ENCODE measurements at regions not wholly inside any gene's neighbourhood (a gene's known extent, or its start where the extent isn't known, plus 50 kb on each side); places are given as distances from the start of the nearest gene placed in this dataset.
"Not testable (repeated sequence)": the region's sequence is repeated elsewhere in the genome, so short reads cannot be mapped to it uniquely, and the experiment has no call there.

DNA sequence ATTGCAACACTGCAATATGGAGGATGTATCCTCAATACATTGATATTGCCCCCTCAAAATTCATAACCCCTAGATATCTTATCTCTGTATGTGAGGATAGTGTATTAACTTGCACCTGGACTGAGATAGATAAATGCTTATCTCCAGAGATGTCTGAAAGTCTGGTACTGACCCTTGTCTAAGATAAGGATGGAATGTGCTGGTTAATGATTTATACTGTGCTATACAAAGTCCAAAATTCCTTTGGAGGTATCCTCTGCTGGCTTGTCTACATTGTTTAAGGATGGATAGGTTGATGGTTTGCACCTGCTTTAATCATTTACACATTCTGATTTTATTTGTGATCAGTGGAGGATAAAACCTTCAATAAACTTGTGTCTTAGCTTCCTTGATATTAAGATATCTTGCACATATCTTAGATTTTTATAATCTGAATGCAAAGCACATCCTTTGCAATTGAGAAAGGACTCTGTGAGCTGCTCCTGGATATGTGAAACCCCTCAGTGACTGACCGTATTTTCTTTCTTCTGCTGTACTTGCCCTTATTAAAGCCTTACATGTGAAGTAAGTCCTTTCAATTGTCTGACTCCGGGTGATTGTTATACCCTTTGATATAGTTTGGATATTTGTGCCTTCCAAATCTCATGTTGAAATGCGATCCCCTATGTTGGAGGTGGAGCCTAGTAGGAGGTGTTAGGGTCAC lies 430.3 kb upstream of the MAOA start:
- no peak for DNase-seq (ENCODE audit: low spot score)

DNA sequence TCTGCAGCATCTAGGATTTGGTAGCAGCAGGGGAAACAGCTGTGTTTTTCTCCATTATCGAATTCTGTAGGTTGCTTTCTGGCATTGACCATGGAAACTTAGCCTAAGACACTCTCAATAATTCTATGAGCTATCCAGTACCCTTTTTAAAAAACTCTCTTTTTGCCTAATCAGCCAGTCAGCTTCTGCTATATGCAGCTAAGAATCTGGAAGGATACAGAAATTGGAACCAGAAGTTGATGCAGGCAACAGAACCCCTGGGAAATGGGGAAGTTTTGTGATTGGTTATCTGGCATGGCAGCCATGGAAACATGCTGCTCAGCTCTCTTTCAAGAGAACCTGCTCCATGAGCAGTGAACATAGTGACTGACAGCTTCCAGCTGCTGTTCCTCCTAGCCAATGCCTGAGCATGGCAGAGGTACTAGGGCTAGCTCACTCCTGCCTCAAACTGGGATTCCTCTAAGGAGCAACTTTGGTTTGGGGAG lies 417.6 kb upstream of the MAOA start:
- DNase-seq (ENCODE audit: low spot score), result no peak

DNA sequence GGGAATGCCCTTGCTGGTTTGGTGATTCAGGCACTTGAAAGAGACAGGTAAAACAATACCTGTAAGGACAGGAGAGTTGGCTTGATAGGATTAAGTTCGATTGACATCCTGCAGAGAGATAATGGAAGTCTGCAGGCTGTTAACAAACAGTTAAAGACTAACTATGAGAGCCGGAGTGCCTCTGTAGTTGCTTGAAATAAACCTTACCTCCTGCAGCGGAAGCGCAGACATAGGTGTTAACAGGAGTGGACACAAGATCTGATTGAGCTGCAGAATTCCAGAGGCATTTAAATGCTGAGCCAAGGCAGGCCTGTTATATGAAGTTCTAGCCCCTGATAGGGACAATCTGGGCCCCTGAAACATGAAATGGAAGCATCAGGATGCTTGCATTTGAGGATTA lies 416.7 kb upstream of the MAOA start:
- no peak for DNase-seq (ENCODE audit: low spot score)

DNA sequence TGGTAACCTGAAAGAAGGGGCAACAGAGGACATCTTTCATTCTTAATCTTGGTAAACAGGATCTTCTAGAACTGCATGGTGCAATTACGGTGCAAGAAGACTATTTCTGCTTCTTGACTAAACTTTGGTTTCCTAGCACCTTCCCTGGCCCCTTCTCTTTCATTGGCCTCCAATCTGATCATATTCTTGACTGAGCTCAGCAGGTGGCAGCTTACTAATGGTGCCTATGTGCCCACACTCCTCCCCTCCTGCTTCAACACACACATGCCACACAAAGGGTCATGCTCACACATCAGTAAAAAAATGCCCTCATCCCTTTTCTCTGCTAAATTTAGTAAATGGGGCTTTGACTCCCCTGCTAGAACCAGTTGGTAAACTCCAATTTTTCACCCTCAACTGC lies 400.5 kb upstream of the MAOA start:
- no peak for DNase-seq (ENCODE audit: low spot score)

DNA sequence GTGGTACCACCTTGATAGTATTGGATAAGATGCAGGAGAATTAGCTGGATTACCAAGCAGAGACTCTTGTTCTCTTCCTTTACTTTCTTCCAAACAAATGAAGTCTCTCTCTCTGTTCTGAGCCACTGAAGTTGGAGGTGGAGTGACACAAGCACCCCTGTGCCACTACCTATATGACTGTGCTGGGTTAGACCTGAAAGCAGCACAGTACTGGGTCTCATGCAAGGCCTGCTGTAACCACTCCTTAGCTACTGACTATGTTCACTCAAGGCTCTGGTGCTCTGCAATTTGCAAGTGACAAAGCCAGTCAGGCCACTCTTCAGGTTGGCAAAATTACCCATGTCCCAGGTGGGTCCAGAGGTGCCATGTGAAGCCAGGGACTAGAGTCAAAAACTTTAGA lies 389.6 kb upstream of the MAOA start:
- DNase-seq (ENCODE audit: low spot score), result no peak

DNA sequence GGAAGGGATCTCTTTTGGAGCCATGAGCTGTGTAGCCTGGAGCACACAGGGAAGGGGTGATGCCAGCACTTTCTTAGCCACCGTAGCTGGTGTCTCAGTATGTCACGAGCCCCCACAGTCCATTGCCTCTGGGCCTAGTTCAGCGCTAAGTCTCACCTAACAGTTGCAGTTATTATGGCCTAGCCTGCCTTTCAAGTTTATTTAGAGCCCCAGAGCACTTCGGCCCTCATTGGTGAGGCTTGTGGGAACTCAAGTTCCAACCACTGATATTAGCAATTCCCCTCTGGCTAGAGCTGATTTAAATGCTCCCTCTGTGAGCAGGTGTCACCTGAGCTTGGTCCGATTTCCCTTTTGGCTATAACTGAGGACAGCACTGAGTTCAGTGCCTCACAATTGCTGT lies 388.4 kb upstream of the MAOA start:
- no peak for DNase-seq (ENCODE audit: low spot score)

DNA sequence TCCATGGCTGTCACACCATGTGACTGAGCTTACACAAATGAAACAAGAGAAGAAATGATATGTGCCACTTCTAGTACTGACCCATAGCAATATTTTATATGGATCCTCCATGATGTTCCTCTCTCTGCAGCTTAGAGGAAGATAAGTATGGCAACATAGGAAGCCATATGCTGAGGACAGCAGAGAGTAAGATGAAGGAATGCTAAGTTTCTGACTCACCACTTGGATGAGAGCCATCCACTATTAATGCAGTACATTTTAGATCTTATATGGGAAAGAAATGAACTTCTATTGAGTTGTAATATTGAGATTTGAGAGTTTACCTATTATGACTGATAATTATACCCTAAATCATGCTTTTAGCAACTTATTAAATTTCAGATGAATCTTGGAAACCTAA lies 386.9 kb upstream of the MAOA start:
- no peak for DNase-seq (ENCODE audit: low spot score)

DNA sequence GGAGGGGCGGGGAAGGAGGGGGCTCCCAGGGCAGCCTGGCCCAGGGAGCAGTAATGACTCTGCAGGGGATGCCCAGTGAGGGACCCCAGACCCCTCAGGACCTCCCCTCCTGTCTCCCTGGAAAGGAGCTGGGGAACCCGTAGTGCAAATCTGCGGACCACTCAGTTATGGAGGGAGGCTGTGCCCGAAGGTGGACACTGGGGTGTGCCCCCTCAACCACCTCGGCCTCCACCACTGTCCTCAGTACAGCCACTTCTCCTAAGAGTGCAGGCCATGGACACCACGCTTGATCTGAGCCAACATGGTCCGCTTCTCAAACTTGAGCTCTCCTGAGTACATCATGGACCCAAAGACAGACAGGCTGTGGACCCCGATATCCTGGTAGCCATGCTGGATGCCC lies 378.2 kb upstream of the MAOA start:
- DNase-seq (ENCODE audit: low spot score), result no peak

DNA sequence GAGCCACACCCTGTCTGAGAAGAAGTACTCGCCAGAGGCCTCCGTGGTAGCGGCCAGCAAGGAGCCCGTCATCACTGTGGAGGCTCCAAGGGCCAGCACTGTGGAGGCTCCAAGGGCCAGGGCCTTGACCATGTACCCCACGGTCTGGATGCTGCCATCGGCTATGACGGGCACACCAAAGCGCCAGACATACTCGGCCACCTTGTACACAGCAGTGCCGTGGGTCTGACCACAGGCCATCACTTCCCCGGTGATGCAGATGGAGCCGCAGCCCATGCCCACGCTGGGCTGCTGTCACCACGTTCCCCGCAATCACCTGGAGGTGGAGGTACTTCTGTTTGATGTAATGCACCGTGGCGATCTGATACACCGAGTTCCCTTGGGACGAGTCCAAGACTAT lies 377.7 kb upstream of the MAOA start:
- no peak for DNase-seq (ENCODE audit: low spot score)

DNA sequence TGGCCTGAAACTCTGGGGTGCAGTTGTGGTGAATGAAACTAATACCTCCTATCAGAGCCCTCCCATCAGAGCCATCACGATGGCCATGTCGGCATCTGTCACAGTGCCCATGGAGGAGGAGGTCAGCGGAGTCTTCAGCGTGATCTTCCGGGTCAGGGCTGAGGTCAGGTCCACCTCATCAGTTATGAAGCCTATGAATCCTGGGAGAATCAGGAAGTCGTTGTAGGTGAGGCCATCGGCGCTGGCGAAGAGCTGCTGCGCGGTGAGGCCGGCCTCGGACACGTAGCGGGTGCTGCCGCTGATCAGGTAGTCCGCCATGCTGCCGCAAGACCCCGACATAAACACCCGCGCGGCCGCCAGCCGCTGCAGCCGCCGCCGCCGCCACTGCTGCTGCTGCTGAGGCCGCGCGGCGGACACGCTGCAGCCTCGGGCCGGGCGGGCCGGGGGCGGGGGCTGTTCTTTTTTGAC lies 376.7 kb upstream of the MAOA start:
- no peak for DNase-seq (ENCODE audit: low spot score)

DNA sequence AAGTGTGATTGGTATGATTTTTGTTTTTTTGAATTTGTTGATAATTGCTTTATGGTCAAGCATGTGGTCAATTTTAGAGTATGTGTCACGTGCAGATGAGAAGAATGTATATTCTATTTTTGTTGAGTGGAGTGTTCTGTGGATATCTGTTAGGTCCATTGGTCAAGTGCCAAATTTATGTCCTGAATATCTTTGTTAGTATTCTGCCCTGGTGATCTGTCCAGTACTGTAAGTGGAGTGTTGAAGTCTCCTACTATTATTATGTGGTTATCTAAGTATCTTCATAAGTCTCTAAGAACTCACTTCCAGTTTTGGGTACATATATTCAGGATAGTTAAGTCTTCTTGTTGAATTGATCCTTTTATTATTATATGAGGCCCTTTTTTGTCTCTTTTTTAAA lies 372.9 kb upstream of the MAOA start:
- no peak for DNase-seq (ENCODE audit: low spot score)

DNA sequence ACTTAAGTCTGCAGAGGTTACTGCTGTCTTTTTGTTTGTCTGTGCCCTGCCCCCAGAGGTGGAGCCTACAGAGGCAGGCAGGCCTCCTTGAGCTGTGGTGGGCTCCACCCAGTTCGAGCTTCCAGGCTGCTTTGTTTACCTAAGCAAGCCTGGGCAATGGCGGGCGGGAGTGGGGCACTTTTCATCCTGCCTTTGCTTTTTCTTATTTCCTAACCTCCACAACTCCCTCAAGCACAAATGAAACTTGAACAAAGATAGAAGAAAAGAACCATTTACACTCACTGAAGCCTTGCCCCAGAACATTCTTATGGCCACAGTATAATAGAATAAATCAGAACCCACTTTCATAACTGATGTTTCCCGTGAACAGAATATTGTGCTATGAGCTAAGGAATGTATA lies 344.5 kb upstream of the MAOA start:
- DNase-seq (ENCODE audit: low spot score), result not testable (repeated sequence)

DNA sequence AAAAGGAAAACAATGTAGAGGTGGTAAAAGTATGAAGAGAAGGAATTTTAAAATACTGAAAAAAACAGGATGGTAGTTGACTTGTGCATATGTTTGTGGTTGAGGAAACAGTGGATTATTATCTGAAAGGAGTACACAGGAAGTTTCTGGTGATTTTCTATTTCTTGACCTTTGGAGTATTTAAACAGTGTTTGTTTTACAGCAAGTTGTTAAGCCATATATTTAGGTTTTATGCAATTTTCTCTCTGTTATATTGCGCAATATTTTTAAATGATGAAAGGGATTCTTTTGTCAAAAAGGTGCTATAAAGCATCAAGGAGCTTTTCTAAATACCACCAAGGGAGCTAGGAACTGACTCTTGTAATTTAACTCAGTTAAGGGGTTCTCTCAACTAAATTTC lies 343.1 kb upstream of the MAOA start:
- no peak for DNase-seq (ENCODE audit: low spot score)

DNA sequence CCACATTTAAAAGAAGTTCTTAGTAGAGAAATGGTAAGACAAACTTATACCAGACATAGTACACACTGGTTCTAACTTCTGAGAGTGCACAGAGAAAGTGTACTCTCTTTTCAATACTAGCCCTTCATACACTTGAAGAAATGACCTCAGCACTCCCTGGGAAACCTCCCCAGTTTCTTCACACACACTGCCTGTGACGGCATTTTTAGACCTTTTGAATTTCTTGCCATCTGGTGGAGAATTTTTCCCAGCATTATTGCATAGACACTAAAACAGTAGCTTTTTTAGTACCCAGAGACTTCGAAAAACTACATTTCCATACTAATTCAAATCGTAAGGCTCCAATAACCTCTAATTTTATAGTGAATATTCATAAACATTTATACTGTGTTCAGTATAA lies 341.6 kb upstream of the MAOA start:
- no peak for DNase-seq (ENCODE audit: low spot score)

DNA sequence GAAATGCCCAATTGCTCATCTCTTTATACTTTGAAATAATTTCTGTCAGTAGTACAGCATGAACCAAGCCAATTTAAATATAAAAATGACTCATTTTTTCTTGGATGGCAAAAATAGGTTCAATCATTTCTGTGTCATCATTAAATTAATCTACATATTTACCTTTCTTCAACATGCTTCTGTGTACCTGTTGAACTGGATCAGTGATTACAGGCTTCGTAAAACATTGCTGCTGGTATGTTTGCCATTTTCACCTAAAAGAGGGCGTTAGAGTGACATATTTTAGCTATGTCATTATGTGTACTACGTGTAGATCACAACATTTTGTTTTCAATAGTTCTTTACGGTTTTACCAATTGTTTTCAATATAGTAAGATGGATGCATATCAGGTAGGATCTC lies 340.5 kb upstream of the MAOA start:
- DNase-seq (ENCODE audit: low spot score), result no peak

DNA sequence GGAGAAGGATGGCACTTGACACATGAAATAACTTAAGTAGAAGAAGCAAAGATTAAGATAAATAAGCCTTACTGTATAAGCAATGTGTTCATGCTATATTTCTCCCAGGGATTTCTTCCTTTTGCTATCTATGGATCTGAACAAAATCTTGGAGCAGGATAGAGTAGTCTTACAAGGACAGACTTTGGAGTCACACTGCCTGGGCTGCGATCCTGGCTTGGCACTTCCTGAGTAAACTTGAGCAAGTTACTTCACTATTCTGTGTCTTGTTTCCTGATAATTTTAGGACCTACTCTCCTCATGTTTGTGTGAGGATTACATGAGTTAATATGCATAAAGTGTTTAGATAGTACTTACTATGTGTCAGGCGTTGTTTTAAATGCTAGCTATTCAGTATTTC lies 340.0 kb upstream of the MAOA start:
- DNase-seq (ENCODE audit: low spot score), result no peak

DNA sequence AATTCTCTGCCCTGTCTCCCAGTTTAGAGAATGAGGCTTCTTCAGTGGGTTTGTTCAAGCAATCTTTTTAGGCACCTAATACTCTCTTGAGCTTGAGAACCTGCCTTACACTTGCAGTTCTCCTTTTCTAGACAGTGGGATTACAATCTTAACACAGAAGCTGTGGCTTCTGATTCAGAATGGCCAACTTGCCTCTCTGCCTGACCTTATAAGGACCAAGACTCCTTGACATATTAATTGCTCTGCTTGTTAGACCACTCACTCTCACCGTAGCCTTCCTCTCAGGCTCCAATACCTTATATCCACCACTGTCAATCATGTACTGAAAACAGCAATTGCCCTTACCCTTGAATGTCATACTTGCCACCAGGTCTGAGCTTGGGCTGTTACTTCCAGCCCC lies 338.7 kb upstream of the MAOA start:
- no peak for DNase-seq (ENCODE audit: low spot score)

DNA sequence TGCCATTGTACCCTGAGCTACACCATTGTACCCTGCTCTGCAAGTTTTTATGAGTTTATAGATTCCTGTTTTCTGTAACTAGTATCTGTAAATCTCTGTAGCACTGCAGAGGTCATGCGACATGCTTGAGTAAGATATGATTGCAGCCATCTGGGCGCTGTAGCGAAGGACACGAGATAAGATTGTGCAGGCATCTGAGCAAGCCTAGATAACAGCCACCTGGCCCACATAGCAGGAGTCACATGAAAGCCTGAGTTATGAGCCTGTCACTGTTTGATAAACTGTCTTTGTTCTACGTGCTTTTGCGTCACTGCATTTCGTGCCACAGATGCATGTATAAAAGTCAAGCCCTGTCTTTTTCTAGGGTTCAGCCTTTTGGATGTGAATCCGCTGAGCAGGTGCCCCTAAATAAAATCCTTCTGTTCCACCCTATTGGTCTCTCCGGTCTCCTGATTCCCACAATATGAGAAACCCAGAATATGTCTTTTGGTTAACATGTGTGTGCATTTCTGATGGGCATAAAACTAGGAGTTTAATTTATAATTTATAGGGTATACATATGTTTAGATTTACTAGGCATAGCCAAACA lies 327.6 kb upstream of the MAOA start:
- DNase-seq (ENCODE audit: low spot score), result no peak

DNA sequence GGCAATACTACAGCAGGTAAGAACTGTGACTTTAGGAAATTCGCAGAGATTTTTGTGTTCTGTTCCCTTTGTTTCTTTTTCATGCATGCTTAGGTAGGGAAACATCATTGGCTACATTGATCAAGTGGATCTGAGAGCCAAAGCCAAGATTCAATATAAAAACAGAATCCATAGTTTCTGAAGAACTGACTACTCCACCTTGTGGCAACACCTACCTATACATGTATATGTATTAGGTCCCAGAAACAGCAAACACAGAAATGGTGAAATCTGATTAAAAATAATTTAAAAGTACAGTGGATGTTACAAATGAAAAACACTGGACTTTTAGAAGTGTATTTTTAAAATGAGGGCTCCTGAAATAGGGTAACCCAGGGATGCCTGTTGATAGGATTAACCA lies 322.6 kb upstream of the MAOA start:
- DNase-seq (ENCODE audit: low spot score), result no peak

DNA sequence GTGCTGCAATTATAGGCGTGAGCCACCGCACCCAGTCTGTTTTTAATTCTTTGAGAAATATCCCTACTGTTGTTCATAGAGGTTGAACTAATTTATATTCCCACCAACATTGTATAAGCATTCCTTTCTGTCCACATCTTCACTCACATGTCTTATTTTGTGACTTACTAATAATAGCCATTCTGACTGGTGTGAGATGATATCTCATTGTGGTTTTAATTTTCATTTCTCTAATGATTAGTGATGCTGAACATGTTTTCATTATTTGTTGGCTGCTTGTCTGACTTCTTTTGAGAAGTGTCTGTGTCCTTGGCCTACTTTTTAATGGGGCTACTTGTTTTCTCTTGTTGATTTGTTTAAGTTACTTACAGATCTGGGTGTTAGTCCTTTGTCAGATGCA lies 310.9 kb upstream of the MAOA start:
- no peak for DNase-seq (ENCODE audit: low spot score)

DNA sequence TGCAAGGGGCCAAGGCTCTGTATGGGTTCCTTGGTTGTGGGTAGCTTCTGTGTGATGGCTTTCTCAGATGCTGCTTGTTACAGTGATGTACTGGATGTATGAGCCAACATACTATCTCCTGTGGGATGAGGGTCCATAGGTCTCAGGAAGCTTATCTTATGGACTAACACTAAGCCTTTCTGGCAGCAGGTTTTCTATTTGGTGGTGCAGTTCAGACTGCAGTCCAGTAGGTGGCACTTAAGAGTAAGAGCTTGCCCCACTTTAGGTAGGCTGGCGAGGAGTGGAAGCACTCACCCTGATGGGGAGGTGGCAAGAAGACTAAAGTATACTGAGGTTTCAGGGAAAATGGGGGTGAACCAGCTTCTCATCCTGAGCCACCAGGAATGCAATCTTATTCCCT lies 306.7 kb upstream of the MAOA start:
- DNase-seq (ENCODE audit: low spot score), result peak; percentile 58

DNA sequence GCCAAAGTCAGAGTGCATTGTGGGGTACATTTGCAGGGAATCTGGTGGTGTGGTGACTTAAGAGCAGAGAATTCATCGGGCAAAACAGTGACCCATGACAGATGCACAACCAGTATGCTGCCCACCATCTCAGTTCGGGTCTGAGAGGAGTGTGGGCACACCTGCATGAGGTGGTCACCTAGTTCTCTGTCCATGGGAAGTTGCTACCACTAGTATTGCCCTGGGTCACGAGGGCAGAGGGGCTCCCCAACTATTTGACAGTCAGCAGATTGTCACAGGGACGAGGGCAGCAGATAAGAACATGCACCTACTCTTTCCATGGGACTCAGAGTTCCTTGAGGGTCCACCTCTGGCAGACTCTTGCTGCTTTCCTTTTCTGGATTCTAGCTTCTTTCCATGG lies 305.2 kb upstream of the MAOA start:
- DNase-seq (ENCODE audit: low spot score), result no peak

DNA sequence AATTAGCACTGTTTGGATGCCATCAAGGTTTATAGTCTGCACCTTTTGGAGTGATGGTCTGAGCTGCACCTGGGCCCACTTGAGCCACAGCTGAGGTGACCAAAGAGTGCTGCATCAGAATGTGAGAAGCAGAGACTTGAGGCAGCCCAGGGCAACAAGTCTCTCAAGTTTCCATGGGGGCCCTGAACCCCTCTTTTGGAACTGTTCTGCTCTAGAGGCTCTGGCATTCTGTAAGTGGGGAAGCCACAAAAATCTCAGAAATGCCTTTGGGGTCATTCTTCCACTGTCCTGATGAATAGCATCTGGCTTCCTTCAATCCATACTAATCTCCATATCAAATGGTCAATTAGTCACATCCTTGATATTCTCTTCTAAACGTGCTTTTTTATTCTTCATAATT lies 298.4 kb upstream of the MAOA start:
- DNase-seq (ENCODE audit: low spot score), result no peak

DNA sequence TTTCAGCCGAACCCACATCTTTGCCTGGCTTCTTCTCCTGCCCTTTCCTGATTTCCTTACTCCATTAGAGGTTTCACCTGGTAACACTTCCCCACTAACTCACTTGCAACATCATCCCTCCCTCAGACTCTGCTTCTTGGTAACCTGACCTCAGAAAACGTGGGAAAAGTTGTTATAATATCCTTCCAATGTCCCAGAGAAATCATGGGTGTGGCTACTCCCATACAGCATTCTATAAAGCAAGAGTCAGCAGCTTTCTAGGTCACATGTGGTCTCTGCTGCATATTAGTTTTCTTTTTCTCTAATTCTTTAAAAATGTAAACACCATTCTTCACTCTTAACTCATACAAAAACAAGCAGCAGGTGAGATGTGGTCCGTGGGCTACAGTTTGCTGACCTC lies 283.1 kb upstream of the MAOA start:
- no peak for DNase-seq (ENCODE audit: low spot score)
